T-helper 1 cell (primary cell): ENCODE measurements at regions not wholly inside any gene's neighbourhood (a gene's known extent, or its start where the extent isn't known, plus 50 kb on each side); places are given as distances from the start of the nearest gene placed in this dataset.
"Not testable (repeated sequence)": the region's sequence is repeated elsewhere in the genome, so short reads cannot be mapped to it uniquely, and the experiment has no call there.

Experiments used
- DNase-seq, 5 donors: peaks; one replicate each; pipeline ENCODE4 v3.0.0-alpha.2; 2012 to 2020

DNA sequence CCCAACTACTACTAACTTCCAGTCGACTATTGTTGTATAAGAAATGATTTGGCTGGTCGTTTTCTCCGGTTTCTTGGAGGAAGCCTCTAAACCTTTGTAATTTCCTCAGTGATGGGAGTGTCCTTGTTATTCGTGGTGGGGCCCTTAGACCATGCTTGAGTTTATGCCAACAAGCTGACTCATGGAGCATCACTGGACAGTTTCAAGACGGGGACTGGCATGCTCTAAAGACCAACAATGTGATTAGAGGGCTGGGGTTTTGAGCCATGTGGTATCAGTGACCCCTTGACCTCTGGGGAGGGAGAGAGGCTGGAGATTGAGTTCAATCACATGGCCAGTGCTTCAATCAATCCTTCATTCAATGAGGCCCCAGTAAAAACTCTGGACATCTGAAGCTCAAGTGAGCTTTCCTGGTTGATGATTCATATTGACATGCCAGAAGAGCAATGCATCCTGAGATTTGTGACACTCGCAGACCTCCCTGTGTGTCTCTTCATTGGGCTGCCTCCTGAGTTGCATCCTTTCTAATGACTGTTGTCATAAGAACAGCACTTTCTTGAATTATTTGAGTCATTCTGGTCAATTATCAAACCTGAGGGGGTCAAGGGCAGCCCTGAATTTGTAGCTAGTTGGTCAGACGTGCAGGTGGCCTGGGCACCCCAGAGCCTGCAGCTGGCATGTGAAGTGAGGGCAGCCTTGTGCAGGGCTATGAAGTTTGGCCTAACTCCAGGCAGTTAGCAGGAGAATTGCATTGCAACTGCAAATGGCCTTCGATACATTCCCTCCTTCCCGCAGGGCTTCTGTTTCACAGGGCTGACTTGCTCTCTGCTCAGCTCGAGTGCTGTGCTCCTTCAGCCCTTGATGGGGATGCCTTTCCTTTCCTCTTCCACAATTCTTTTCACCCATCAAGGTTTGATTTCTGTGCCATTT is 246.5 kb downstream of the FGF9 start:
- DNase-seq: no peak

GRCh38 chr13:21920802-21921201 is 249.9 kb downstream of the FGF9 start:
- DNase-seq: not testable (repeated sequence)

GRCh38 chr13:21924958-21925357 is 254.1 kb downstream of the FGF9 start:
- no peak for DNase-seq

GRCh38 chr13:21925720-21926119 is 254.8 kb downstream of the FGF9 start:
- DNase-seq: no peak

DNA sequence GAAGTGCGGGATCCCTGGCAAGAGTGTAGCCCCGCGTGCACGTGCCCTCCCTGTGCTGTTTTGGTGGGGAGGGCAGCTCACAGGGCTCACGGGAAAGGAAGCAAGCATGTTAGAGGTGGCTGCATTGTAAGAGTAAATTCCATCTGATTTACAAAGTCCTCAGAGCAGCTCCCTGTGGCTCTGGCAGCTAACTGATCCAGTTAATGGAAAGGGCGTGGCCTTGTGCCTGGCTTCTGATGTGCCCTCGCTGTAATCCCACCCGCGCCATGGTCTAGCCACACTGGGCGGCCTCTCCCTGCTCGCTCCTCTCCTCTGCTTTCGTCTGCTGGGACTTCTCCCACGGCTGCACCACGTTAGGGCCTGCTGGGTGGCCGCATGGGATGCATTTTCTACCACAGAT is 258.5 kb downstream of the FGF9 start:
- DNase-seq: no peak

GRCh38 chr13:21930536-21930935 is 259.7 kb downstream of the FGF9 start:
- no peak for DNase-seq

DNA sequence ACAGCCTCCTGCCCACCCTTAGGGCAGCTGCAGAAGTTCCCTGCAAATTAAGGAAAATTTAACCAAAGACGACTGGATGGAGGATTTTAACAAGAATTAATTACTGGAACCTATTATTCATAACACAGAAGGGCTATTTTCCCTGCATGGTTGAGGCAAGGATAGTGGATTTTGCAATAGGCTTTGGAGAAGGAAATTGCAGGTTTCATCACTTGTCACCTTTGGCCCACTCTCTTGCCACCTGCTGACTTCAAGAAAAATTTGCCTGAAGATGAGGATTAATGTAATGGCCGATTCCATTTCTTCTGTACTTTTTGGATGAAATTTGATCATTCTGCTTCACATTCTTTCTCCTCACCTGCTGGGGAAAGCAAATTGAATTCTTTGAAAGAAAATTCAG is 261.7 kb downstream of the FGF9 start:
- no peak for DNase-seq

DNA sequence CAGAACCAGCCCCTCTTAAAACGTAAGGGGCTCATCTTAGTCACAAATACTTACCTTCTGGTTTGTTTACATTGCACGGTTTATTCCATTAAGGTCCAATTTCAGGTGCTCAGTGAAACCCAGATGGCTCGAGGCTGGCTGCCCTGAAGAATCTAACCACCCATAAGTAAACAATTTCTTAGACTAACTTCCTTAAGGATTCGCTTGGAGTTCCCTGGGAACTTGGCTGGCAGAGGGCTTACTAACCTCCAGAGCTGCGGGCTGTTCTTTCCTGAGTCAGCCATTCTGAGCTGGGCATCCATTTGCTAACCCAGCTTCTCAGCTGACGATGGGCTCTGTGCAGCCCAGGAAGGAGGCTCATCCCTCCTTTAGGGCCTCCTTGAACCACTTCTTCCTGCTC is 262.1 kb downstream of the FGF9 start:
- no peak for DNase-seq

- no peak for DNase-seq
Measured at GRCh38 chr13:21934284-21934683, 263.4 kb downstream of the FGF9 start.

GRCh38 chr13:21936674-21937073 is 265.8 kb downstream of the FGF9 start:
- no peak for DNase-seq

GRCh38 chr13:21938168-21938567 is 267.3 kb downstream of the FGF9 start:
- DNase-seq: no peak

DNA sequence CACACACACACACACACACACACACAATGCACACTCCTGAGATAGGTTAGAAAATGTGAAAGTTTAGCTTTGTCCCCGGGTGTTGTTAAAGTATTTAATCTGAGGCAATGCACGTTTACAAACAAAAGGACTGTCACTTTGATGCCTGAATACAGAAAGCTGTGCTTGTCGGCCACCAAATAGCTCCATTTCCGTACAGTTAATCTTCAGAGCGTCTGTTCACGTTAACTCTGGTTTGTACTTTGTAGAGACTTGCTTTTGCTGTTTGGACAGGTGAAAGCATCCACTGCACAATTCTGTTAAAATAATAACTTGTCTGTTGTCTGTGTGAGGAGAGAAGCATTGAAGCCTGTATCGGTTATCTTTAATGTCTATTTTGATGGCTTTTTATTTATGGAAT is 267.8 kb downstream of the FGF9 start:
- DNase-seq: no peak

DNA sequence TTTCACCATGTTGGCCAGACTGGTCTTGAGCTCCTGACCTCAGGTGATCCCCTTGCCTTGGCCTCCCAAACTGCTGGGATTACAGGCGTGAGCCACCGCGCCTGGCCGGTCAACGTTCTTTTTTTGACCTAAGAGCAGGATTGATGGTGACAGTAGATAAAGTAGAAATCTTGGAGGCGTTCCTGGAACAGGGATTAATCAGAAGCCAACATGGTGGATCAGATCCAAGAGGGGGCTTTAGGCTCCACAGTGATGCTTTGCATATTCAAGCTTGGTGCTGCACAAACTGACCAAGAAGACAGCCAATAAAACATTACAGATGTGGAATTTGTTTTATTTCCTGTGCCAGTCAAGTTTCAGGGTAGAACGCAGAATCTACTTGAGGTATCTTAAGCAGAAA is 271.2 kb downstream of the FGF9 start:
- no peak for DNase-seq

DNA sequence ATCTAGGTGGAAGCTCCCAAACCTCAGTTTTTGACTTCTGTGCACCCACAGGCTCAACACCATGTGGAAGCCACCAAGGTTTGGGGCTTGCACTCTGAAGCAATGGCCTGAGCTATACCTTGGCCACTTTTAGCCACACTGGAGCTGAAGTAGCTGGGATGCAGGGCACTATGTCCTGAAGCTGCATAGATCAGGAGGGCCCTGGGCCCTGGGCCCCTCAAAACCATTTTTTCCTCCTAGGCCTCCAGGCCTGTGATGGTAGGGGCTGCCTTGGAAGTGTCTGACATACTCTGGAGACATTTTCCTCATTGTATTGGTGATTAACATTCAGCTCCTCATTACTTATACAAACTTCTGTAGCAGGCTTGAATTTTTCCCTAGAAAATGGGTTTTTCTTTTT is 273.7 kb downstream of the FGF9 start:
- no peak for DNase-seq

GRCh38 chr13:21945195-21945594 is 274.3 kb downstream of the FGF9 start:
- no peak for DNase-seq

GRCh38 chr13:21946964-21947363 is 276.1 kb downstream of the FGF9 start:
- DNase-seq: no peak

- DNase-seq: no peak
Measured at GRCh38 chr13:21948769-21949474, 278.0 kb downstream of the FGF9 start.

DNA sequence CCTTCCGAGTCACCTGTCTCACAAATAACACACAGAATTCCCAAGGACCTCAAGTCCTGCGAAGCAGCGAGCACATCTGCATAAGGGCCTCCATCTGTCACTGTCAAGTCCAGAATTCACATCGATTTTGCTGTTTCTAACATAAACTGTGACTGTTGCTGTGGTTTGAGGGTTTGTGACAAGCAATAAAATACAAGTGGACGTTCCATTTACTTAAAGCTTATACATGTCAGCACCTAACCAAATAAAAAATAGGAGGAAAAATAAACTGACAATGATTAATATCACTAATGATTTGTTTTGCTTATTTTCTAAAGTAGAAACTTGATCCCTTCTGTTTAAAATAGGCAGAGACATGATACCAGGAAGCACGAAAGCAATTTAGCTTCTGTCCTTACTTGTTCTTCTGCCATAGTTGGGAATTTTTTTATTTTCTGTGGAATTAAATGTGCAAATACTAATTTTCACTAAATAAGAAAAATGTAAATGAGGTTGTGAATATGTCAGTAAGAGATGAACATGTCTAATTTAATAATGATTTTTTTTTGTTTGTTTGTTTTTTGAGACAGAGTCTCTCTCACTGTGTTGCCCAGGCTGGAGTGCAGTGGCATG is 279.1 kb downstream of the FGF9 start:
- no peak for DNase-seq

DNA sequence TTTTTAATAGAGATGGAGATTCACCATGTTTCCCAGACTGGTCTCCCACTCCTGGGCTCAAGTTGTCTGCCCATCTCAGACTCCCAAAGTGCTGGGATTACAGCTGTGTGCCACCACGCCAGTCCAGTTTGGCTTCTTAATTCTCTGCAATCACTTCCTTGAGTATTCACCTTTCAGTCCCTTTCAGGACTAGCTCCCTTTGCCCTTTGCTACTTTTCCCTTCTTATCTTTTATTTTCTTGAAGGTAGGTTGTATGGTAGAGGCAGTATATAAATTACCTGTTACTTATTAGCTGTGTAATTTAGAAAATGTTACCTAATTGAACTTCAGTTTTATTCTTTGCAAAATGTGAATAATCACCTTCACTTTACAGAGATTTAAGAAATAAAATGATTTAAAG is 285.8 kb downstream of the FGF9 start:
- DNase-seq: no peak

DNA sequence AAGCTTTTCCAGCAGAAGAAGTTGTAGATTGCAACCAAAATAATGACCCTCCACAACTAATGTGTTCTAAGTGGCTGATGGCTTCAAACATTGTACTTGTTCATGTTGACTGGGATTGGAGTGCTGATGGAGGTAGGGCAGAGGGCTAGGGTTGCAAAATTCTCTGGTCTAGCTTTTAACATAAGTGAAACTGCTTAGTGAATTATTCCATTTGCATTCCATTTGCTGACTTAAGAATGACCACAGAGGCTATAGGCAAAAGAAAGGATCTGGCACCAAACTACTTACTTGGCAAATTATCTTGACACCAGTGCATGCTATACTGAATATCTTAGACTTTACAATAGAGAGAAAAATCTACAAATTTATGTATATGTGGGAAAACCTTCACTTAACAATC is 287.0 kb downstream of the FGF9 start:
- DNase-seq: no peak

DNA sequence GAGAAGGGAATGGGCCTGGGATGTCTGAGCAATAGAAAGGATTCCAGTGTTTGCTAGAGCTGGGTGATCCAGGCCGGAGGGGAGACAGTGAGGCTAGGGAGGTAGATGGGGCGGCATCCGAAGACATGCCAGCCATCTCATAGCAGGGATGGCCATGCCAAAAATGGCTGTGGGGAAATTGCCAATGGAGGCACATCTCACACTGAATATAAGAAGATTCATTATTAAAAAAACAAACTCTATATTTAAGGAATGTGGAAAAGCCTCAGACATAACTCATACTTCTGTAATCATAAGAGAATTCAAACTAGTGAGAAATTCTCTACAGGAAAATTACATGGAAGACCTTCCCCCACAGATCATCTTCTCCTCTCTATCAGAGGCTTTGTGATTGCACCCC is 289.2 kb downstream of the FGF9 start:
- no peak for DNase-seq

DNA sequence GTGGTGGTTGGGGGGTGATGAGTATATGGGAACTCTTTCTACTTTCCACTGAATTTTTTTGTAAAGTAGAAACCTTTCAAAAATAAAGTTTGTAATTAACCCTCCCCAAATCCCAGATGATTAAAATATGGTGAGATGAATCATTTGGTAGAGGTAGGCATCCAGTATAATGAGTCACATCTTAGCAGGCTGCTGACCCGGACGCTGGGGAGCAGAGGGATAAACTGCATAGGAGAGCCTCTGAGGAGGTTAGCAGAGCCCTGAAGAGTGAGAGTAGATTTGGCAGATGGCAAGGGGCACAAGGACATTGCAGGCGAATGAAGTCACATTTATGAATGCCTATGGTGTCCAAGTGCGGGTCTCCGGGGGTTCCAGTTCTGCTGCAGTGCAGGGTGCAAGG is 293.8 kb downstream of the FGF9 start:
- no peak for DNase-seq

DNA sequence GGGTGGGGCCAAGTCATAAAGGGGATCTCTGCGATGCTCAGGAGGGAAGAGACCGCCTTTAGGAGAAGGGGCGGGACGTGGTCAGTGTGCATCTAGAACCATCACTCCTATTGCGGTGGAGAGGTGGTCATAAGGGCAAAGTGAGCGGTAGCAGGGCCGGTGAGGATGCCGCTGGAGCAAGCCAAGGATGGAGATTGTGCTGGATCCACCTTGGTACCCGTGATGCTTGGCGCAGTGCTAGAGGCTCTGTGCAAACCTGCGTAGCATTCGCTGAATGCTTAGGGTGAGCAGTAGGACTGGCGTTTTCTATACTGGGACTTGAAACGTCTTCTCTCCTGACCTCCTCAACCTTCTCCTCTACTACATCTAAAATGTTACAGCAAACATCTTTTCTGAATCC is 294.2 kb downstream of the FGF9 start:
- no peak for DNase-seq

DNA sequence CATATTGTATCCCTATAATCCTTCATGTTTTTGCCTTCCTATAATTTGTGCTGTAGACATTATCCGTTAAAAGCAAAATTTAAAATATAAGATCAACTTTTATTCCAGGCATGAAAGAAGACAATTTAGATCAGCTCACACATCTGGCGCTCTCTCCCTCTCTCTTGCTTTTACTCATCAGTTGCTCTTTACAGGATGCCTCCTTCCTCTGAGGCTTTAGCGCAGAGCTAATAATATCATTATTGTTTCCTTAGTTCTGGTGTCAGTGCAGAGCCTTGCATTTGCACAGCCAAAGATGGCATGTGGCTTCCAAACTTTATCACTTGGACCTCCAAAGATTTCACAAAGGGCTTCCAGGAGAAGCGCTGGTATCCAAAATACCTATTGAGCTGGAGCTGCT is 295.1 kb downstream of the FGF9 start:
- no peak for DNase-seq
